HL-60 (cell line): ENCODE measurements at regions not wholly inside any gene's neighbourhood (a gene's known extent, or its start where the extent isn't known, plus 50 kb on each side); places are given as distances from the start of the nearest gene placed in this dataset.
A peak's percentile ranks its signal among the peaks of the same experiment; 100 is the strongest.

Experiments
- DNase-seq, 2 experiments: peaks; one replicate each; pipeline ENCODE4 v3.0.0-alpha.2; 2010 to 2020; ENCODE audit warnings: low read depth in 1 of 2, low spot score in 1 of 2
- H3K27ac ChIP-seq: fragments of 250-450 bp; sonication (Bioruptor Pico); replicated peaks from 2 replicates; pipeline ENCODE4 v1.5.1; 2020; ENCODE audit warnings: mild to moderate bottlenecking, moderate library complexity
- H3K27me3 ChIP-seq: fragments of 250-450 bp; sonication (Bioruptor Pico); 2 replicates; pipeline ENCODE4 v1.5.1; 2021; ENCODE audit warnings: mild to moderate bottlenecking, moderate library complexity; ENCODE audit not compliant: insufficient read depth, poor library complexity, severe bottlenecking
- H3K4me3 ChIP-seq: replicated peaks from 2 replicates; pipeline ENCODE4 v1.5.1; 2011; ENCODE audit warnings: mild to moderate bottlenecking, control low read depth, low read length; ENCODE audit not compliant: insufficient read depth
- CTCF ChIP-seq: IDR thresholded peaks from one replicate; pipeline ENCODE4 v1.5.1; 2011; ENCODE audit warnings: low read length, control low read depth, inconsistent platforms; ENCODE audit not compliant: insufficient read depth
- GABPA ChIP-seq: IDR thresholded peaks from 2 replicates; pipeline ENCODE4 v1.6.1; 2012; ENCODE audit warnings: low read depth
- POLR2AphosphoS5 ChIP-seq: IDR thresholded peaks from 2 replicates; pipeline ENCODE4 v1.6.1; 2012; ENCODE audit warnings: low read depth
- SPI1 ChIP-seq: IDR thresholded peaks from 2 replicates; pipeline ENCODE4 v1.6.1; 2012; ENCODE audit warnings: low read depth, mild to moderate bottlenecking, borderline replicate concordance
- TF ChIP-seq, protein P1 (sequence below): IDR thresholded peaks from 2 replicates; pipeline ENCODE4 v1.6.1; 2012; ENCODE audit warnings: low read depth; ENCODE audit not compliant: insufficient replicate concordance

DNA sequence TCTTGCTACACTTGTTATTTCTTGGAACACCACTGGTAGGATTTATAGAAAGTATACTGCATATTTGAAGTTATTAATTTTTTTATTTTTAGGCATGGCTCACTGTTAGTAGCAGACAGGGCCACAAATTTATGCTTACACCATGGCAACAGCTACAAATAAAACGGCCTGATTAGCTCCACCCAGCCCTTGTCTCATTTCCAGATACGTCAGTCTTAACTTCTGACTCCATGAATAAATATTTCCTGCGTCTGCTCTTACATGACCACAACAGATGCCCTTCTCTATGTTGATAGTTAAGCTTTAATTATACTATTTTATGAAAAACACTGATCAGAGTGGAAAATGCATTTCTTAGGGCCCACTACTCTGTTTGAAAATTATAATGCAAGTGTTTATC is 62.3 kb upstream of the CPOX start:
- H3K27ac ChIP-seq, result no peak overlapping the region
- no peak for TF ChIP-seq GABPA
- H3K27me3 ChIP-seq, result no peaks in the 10 kb centered on the region
- no peak for DNase-seq
- H3K4me3 ChIP-seq, result no peak overlapping the region

DNA sequence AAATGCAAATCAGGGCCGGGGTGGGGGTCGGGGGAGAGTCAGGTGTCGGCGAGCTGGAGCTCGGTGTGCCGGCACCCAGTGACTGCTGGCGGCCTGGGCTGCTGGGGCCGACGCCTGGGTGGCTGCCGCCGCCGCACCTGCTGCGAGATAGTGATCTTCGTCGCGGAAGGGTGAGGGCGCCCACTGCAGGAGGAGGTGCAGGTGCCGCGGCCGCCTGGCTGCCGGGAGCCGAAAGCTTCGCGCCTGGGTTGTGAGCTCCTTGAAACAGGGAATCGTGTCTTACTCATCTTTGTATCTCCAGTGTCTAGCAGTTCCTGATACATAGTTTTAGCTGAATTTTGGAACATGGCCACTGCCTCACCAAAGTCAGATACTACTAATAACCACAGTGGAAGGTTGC is 64.0 kb upstream of the CPOX start:
- no peak overlapping the region for H3K4me3 ChIP-seq
- H3K27me3 ChIP-seq, result no peaks in the 10 kb centered on the region
- H3K27ac ChIP-seq, result no peak overlapping the region
- DNase-seq, result peak in 1 of 2 experiments; percentile 5
- TF ChIP-seq CTCF, result no peak
- TF ChIP-seq SPI1, result no peak
- no peak for TF ChIP-seq POLR2AphosphoS5
- TF ChIP-seq GABPA, result no peak
- TF ChIP-seq, protein P1, sequence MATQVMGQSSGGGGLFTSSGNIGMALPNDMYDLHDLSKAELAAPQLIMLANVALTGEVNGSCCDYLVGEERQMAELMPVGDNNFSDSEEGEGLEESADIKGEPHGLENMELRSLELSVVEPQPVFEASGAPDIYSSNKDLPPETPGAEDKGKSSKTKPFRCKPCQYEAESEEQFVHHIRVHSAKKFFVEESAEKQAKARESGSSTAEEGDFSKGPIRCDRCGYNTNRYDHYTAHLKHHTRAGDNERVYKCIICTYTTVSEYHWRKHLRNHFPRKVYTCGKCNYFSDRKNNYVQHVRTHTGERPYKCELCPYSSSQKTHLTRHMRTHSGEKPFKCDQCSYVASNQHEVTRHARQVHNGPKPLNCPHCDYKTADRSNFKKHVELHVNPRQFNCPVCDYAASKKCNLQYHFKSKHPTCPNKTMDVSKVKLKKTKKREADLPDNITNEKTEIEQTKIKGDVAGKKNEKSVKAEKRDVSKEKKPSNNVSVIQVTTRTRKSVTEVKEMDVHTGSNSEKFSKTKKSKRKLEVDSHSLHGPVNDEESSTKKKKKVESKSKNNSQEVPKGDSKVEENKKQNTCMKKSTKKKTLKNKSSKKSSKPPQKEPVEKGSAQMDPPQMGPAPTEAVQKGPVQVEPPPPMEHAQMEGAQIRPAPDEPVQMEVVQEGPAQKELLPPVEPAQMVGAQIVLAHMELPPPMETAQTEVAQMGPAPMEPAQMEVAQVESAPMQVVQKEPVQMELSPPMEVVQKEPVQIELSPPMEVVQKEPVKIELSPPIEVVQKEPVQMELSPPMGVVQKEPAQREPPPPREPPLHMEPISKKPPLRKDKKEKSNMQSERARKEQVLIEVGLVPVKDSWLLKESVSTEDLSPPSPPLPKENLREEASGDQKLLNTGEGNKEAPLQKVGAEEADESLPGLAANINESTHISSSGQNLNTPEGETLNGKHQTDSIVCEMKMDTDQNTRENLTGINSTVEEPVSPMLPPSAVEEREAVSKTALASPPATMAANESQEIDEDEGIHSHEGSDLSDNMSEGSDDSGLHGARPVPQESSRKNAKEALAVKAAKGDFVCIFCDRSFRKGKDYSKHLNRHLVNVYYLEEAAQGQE, result no peak

- TF ChIP-seq POLR2AphosphoS5 (no peak), CTCF (no peak), SPI1 (no peak), GABPA (no peak)
- TF ChIP-seq, protein P1, result no peak
- Histone ChIP-seq H3K27ac (no peak overlapping the region), H3K27me3 (no peaks in the 10 kb centered on the region), H3K4me3 (no peak overlapping the region)
- DNase-seq, result no peak
Measured at GRCh38 chr3:98662699-98663098, 69.3 kb upstream of the CPOX start.

DNA sequence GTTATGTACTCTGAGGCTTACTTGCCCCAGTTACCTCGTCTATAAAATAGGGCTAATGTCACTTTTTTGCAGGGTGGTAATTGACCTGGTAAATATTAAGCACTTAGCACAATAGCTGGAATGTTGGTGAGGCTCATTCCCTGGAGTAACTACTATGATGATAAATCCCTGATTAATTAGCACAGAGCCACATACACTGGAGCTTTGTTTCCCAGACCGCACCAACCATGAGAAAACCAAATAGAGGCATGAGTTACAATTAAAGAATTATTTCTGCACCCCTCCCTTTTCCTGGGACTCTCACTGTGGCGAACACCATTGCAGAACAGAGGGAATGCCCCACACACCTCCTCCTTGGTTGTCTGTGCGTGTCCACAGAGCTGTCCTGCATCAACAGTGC is 76.6 kb upstream of the CPOX start:
- TF ChIP-seq GABPA (no peak), CTCF (no peak), POLR2AphosphoS5 (no peak), SPI1 (no peak)
- TF ChIP-seq, protein P1, result no peak

More for the DNA sequence above, 76.6 kb upstream of the CPOX start:
- Histone ChIP-seq H3K27me3 (no peaks in the 10 kb centered on the region), H3K27ac (no peak overlapping the region), H3K4me3 (no peak overlapping the region)
- no peak for DNase-seq
